Fibroblast of the aortic adventitia (primary cell): ENCODE measurements at regions not wholly inside any gene's neighbourhood (a gene's known extent, or its start where the extent isn't known, plus 50 kb on each side); places are given as distances from the start of the nearest gene placed in this dataset.

ENCODE experiments used
- DNase-seq: peaks from one replicate; pipeline ENCODE4 v3.0.0-alpha.2; 2010; ENCODE audit warnings: low read depth
- H3K4me3 ChIP-seq: 2 replicates; pipeline ENCODE4 v1.5.1; 2011; ENCODE audit warnings: low read depth, mild to moderate bottlenecking, control low read depth, low read length, moderate library complexity
- TF ChIP-seq, protein P1 (sequence below): IDR thresholded peaks from 2 replicates; pipeline ENCODE4 v1.5.1; 2011; ENCODE audit warnings: mild to moderate bottlenecking, low read length, control low read depth, inconsistent platforms; ENCODE audit not compliant: insufficient read depth

GRCh38 chr16:5951486-5951885 is 853.9 kb upstream of the EEF2KMT start:
- no peak overlapping the region for H3K4me3 ChIP-seq
- no peak for DNase-seq
- TF ChIP-seq, protein P1, sequence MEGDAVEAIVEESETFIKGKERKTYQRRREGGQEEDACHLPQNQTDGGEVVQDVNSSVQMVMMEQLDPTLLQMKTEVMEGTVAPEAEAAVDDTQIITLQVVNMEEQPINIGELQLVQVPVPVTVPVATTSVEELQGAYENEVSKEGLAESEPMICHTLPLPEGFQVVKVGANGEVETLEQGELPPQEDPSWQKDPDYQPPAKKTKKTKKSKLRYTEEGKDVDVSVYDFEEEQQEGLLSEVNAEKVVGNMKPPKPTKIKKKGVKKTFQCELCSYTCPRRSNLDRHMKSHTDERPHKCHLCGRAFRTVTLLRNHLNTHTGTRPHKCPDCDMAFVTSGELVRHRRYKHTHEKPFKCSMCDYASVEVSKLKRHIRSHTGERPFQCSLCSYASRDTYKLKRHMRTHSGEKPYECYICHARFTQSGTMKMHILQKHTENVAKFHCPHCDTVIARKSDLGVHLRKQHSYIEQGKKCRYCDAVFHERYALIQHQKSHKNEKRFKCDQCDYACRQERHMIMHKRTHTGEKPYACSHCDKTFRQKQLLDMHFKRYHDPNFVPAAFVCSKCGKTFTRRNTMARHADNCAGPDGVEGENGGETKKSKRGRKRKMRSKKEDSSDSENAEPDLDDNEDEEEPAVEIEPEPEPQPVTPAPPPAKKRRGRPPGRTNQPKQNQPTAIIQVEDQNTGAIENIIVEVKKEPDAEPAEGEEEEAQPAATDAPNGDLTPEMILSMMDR: no peak

- TF ChIP-seq, protein P1: no peak
- no peak for DNase-seq
These were observed 847.4 kb upstream of the EEF2KMT start for GRCh38 chr16:5944971-5945370.

DNA sequence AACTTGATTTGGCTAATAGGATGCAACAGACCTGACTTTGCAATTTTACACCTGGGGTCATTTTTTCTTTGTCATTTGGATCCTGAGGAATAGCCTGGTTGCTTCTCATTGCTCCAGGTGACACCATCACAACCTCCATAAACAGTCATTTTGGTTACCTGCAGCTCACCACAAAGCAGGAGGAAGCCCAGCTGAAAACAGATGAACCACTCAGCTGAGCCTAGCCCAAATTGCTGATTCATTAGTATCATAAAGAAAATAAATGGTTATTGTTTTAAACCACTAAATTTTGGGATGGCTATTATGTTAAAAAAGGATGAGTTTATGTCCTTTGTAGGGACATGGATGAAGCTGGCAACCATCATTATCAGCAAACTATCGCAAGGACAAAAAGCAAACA is 841.0 kb upstream of the EEF2KMT start:
- TF ChIP-seq, protein P1: no peak
- H3K4me3 ChIP-seq: no peak overlapping the region
- no peak for DNase-seq

More at GRCh38 chr16:5944971-5945370, 847.4 kb upstream of the EEF2KMT start:
- no peak overlapping the region for H3K4me3 ChIP-seq

DNA sequence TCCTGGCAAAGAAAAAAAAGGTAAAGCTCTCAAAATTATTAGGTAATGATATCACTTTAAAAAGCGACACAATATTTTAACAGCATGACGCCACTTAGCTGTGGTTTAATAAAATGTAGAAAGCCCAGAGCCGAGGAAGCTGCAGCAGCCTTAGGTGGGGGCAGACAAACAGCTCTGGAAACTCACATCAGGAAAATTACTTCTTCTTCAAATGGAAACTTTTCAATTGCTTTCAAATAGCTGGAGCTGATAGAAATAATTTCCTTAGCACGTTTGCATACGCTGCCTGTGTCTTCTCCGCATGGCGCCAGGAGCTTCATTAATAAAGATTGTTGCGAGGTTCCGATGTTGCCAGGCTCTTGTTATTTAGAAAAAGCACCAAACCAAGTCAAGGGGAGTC is 835.3 kb upstream of the EEF2KMT start:
- no peak overlapping the region for H3K4me3 ChIP-seq
- DNase-seq: no peak
- TF ChIP-seq, protein P1: no peak

- H3K4me3 ChIP-seq: no peak overlapping the region
- TF ChIP-seq, protein P1: no peak
- no peak for DNase-seq
These were observed 831.0 kb upstream of the EEF2KMT start for GRCh38 chr16:5928476-5929065.

GRCh38 chr16:5925850-5926249 is 828.3 kb upstream of the EEF2KMT start:
- DNase-seq: no peak
- TF ChIP-seq, protein P1: no peak
- no peak overlapping the region for H3K4me3 ChIP-seq

DNA sequence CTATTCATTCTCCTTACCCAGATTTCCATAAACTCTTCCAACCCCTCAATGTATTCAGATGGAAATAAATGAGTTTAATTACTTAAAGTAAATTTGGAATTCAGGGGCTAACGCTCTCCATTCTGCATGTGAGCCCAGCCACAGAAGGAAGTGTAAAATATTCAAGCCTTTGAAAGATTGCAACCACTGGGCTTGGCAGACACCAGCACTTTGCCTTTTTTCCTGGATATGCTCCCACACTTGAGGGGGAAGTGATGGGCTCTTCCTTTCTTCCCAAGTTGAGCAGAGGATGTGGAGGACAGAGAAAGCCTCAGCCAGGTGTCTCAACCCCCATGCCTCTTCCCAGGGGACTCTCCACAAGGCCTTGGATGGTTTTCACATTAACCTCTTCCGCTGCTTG is 825.1 kb upstream of the EEF2KMT start:
- TF ChIP-seq, protein P1: no peak
- no peak for DNase-seq
- no peak overlapping the region for H3K4me3 ChIP-seq
